ENCODE measurements at regions not wholly inside any gene's neighbourhood (a gene's known extent, or its start where the extent isn't known, plus 50 kb on each side); places are given as distances from the start of the nearest gene placed in this dataset.

DNA sequence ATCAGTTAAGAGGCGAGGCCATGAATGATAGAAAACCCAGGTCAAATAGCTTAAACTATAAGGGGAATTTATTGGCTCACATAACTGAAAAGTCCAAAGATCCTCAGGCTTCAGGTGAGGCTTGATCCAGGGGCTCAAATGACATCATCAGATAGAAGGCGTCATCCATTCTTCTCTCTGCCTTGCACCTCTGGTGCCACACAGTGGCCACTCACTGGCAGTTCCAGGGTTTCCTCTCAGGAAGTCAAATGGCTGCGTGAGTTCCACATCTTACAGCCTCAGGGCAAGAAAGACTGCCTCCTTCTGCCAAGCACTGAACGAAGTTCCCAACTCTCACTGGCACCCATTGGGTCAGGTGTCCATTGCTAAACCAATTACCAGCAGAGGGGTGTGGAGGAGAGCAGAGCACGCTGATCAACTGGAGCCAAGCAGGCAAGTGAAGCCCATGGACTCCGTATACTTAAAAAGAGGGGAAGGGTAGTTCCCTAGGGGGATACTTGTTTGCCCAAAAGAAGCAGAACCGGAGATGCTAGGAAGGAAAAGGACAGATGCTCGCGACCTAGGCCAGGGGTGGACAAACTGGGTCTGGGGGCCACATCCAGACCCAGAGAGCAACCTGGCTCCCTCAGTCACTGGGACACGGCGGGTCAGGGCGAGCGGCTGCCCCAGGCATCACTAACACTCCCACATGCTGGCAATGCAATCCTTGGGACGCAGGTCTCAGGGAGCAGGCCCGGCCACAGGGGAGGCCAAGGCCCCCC is 69.3 kb downstream of the SERPINA3 start:
- no peak overlapping the region for H2AFZ ChIP-seq (ENCODE audit: low read length)
- no peaks in the 10 kb centered on the region for H3K27me3 ChIP-seq (ENCODE audit: insufficient read depth, low read length)
- no peaks in the 10 kb centered on the region for H3K9me3 ChIP-seq (ENCODE audit: low read depth, low read length)
- peak; percentile 93 for DNase-seq (ENCODE audit: insufficient read length, low spot score, missing footprints)
- H3K4me3 ChIP-seq (ENCODE audit: insufficient read depth, low read length), result no peak overlapping the region
- H4K20me1 ChIP-seq (ENCODE audit: insufficient read depth, low read length), result no peaks in the 10 kb centered on the region
- no peaks in the 10 kb centered on the region for H3K4me1 ChIP-seq (ENCODE audit: insufficient read depth, low read length)
- H3K4me2 ChIP-seq (ENCODE audit: insufficient read depth, low read length), result no peak overlapping the region
- H3K79me2 ChIP-seq (ENCODE audit: insufficient read depth, low read length), result no peaks in the 10 kb centered on the region
- H3K27ac ChIP-seq (ENCODE audit: low read depth, low read length), result no peak overlapping the region
- TF ChIP-seq, protein P1, sequence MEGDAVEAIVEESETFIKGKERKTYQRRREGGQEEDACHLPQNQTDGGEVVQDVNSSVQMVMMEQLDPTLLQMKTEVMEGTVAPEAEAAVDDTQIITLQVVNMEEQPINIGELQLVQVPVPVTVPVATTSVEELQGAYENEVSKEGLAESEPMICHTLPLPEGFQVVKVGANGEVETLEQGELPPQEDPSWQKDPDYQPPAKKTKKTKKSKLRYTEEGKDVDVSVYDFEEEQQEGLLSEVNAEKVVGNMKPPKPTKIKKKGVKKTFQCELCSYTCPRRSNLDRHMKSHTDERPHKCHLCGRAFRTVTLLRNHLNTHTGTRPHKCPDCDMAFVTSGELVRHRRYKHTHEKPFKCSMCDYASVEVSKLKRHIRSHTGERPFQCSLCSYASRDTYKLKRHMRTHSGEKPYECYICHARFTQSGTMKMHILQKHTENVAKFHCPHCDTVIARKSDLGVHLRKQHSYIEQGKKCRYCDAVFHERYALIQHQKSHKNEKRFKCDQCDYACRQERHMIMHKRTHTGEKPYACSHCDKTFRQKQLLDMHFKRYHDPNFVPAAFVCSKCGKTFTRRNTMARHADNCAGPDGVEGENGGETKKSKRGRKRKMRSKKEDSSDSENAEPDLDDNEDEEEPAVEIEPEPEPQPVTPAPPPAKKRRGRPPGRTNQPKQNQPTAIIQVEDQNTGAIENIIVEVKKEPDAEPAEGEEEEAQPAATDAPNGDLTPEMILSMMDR (IDR thresholded peaks at IDR 0.05; ENCODE audit: extremely low read depth, low read depth, low read length), result peak; percentile 87
- H3K36me3 ChIP-seq (ENCODE audit: insufficient read depth, low read length), result no peaks in the 10 kb centered on the region

DNA sequence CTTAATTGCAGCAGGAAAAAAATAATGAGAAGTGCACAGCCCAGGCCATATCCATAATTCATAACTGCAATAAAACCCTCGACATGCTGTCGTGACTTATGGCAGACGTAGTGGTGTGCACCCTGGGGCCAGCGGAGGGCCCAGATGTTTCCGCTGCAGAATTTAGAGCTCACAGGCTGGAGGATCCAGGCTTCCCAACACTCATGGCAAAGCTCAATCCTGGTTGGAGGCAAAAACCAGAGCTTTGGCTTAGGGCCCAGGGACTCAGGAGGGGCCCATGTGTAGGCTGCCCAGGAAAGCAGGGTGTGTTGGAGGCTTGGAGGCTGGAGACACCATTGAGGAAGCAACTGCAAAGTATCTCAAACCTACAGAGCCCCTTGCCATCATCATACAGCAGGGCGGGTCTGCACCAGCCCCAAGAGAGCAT is 68.7 kb downstream of the SERPINA3 start:
- Histone ChIP-seq H2AFZ (ENCODE audit: low read length) (no peak overlapping the region), H3K36me3 (ENCODE audit: insufficient read depth, low read length) (no peaks in the 10 kb centered on the region), H3K4me3 (ENCODE audit: insufficient read depth, low read length) (no peak overlapping the region), H3K4me1 (ENCODE audit: insufficient read depth, low read length) (no peaks in the 10 kb centered on the region), H3K27ac (ENCODE audit: low read depth, low read length) (no peak overlapping the region), H3K27me3 (ENCODE audit: insufficient read depth, low read length) (no peaks in the 10 kb centered on the region), H3K4me2 (ENCODE audit: insufficient read depth, low read length) (no peak overlapping the region), H4K20me1 (ENCODE audit: insufficient read depth, low read length) (no peaks in the 10 kb centered on the region), H3K79me2 (ENCODE audit: insufficient read depth, low read length) (no peaks in the 10 kb centered on the region), H3K9me3 (ENCODE audit: low read depth, low read length) (no peaks in the 10 kb centered on the region)
- no peak for DNase-seq (ENCODE audit: insufficient read length, low spot score, missing footprints)
- TF ChIP-seq, protein P1 (IDR thresholded peaks at IDR 0.05; ENCODE audit: extremely low read depth, low read depth, low read length), result no peak

DNA sequence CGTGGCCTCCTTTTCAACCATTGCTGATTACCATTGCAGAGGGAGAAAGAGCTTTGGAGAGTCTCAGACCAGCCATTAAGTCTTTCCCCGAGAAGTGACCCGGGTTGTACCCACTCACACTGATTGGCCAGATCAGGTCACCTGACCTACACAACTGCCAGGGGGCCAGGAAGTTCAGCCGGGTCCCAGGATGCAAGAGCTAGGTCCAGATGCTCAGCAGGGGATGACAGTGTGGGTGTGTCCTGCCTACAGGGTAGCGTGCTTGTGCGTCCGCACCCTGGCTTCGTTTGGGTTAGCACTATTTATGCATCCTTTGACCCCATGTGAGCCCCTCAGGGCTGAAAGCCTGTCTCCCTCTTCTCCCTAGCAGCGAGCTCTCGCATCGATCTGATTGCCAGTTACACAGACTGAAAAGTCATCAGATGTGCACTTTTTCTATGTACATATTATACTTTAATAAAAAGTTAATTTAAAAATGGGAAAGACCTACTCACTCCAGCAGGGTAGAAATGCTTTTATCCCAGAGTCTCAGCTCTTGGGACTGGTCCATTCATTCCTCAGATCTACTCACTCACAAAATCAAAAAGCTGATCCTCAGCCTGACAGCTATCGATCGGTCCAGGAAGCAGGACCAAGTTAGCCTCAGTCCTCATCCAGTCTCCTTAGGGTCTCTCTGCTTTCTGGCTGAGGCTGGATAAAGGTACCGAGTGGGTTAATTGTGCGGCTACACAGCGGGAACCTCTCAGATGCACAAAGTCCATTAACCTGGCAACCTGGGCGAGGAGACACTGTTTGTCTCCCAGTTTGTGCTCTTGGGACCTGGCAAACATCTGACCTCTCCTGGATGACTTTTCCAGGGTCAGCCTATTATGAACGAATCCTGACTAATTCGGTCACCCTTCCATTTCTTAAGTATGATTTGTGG is 68.0 kb downstream of the SERPINA3 start:
- H3K4me3 ChIP-seq (ENCODE audit: insufficient read depth, low read length), result no peak overlapping the region
- no peaks in the 10 kb centered on the region for H3K4me1 ChIP-seq (ENCODE audit: insufficient read depth, low read length)
- H3K9me3 ChIP-seq (ENCODE audit: low read depth, low read length), result no peaks in the 10 kb centered on the region
- no peak overlapping the region for H3K4me2 ChIP-seq (ENCODE audit: insufficient read depth, low read length)
- no peaks in the 10 kb centered on the region for H3K27me3 ChIP-seq (ENCODE audit: insufficient read depth, low read length)
- H3K27ac ChIP-seq (ENCODE audit: low read depth, low read length), result no peak overlapping the region
- H2AFZ ChIP-seq (ENCODE audit: low read length), result no peak overlapping the region
- no peaks in the 10 kb centered on the region for H4K20me1 ChIP-seq (ENCODE audit: insufficient read depth, low read length)
- TF ChIP-seq, protein P1 (IDR thresholded peaks at IDR 0.05; ENCODE audit: extremely low read depth, low read depth, low read length), result no peak
- no peak for DNase-seq (ENCODE audit: insufficient read length, low spot score, missing footprints)
- no peaks in the 10 kb centered on the region for H3K79me2 ChIP-seq (ENCODE audit: insufficient read depth, low read length)
- no peaks in the 10 kb centered on the region for H3K36me3 ChIP-seq (ENCODE audit: insufficient read depth, low read length)

Data from osteoblast (primary cell).